Heart left ventricle (tissue), 16 donors: ENCODE measurements at regions not wholly inside any gene's neighbourhood (a gene's known extent, or its start where the extent isn't known, plus 50 kb on each side); places are given as distances from the start of the nearest gene placed in this dataset.
A peak's percentile ranks its signal among the peaks of the same experiment; 100 is the strongest.

Source experiments
- ATAC-seq, 4 donors: fragments of 200-7000 bp; cut with Tn5 transposase; one replicate each; pipeline ENCODE4 v1.9.1; 2020 to 2022; ENCODE audit warnings: moderate library complexity in 4 of 4, mild to moderate bottlenecking in 3 of 4, moderate number of reproducible peaks in 1 of 4
- DNase-seq, 5 donors: peaks; one replicate each; pipeline ENCODE4 v3.0.0-alpha.2; 2020
- H3K27ac ChIP-seq, 12 donors: fragments of 200-600 bp; sonication (generic) in 4 of 12; one replicate each; pipeline versions ENCODE4 v1.5.0 to v1.8.0; 2016 to 2022; ENCODE audit warnings: mild to moderate bottlenecking in 2 of 12
- H3K27me3 ChIP-seq, 9 donors: fragments of 200-600 bp; sonication (generic) in 2 of 9; one replicate each; pipeline versions ENCODE4 v1.5.1 to v1.8.0; 2016 to 2022; ENCODE audit warnings: mild to moderate bottlenecking in 3 of 9
- H3K36me3 ChIP-seq, 9 donors: fragments of 200-600 bp; sonication (generic) in 2 of 9; one replicate each; pipeline versions ENCODE4 v1.5.0 to v1.8.0; 2018 to 2022; ENCODE audit warnings: mild to moderate bottlenecking in 2 of 9
- H3K4me1 ChIP-seq, 12 donors: fragments of 200-600 bp; sonication (generic) in 4 of 12; one replicate each; pipeline versions ENCODE4 v1.5.0 to v1.8.0; 2016 to 2022; ENCODE audit warnings: mild to moderate bottlenecking in 3 of 12
- H3K4me3 ChIP-seq, 12 donors: fragments of 200-600 bp; sonication (generic) in 4 of 12; one replicate each; pipeline versions ENCODE4 v1.5.0 to v1.8.0; 2017 to 2022; ENCODE audit warnings: mild to moderate bottlenecking in 9 of 12, moderate library complexity in 4 of 12
- H3K9me3 ChIP-seq, 12 donors: fragments of 200-600 bp; sonication (generic) in 4 of 12; one replicate each; pipeline versions ENCODE4 v1.5.0 to v1.8.0; 2016 to 2022; ENCODE audit warnings: mild to moderate bottlenecking in 1 of 12
- CTCF ChIP-seq, 12 donors: fragments of 200-600 bp; sonication (generic) in 4 of 12; IDR thresholded peaks; one replicate each; pipeline versions ENCODE4 v1.5.0 to v1.8.0; 2018 to 2022; ENCODE audit warnings: antibody characterized with exemption in 12 of 12, mild to moderate bottlenecking in 5 of 12
- POLR2A ChIP-seq, 2 donors: fragments of 450-650 bp; IDR thresholded peaks; one replicate each; pipeline ENCODE4 v1.6.1; 2017; ENCODE audit warnings: antibody characterized with exemption in 2 of 2, mild to moderate bottlenecking in 2 of 2, moderate library complexity in 2 of 2
- WGBS, 4 donors: extraction: QIAGEN DNeasy Blood & Tissue Kit in 2 of 4; methylation state at CpG; one replicate each; pipeline versions ENCODE4 v1.1.5 to v1.1.7; 2013 to 2018; 5-methylcytosine and 5-hydroxymethylcytosine counted together
- intact Hi-C, 10 donors: fragments of 100-400 bp; cut with DNase I; formaldehyde crosslinking; loops; one replicate each; pipeline versions ENCODE4 v1.11.1 to v1.14.2; 2022
- donor health status: ischemic (EF 13 %, LVEDD 7.1; RV severe dilation, severe dysfunction).
- donor health status: healthy with polysubstance abuse.
- donor health status: DM: no; HTN: yes; CAD: no.
- donor health status: DM: no; HTN: no; CAD: no.
- donor health status: ischemic (EF 25% LVEDD 6.9; RV normal size, moderate dysfunction).
- donor health status: ischemic (EF 25% LVEDD 5.7; RV mildly dilated, moderate dysfunction).
- donor health status: healthy.
- donor health status: DM: yes; HTN: yes; CAD: no.
- donor health status: ischemic (EF 35%, LVEDD 5.7; RV mildly dilated, moderate dysfunction).
- donor health status: nonischemic (EF 11% LVEDD 7.7; RV severe dilation, severe dysfunction).
- donor health status: DM: yes; HTN: yes; CAD: no.
- donor health status: PGD.
- donor health status: ischemic (EF 29% LVEDD 5.4; RV normal size, mild dysfunction).
- donor health status: nonischemic (EF 23%, LVEDD 6.1; RV moderate dilation, normal function).

- peaks cover 0 to 25% (median 0%) of the 10 kb centered on the region in 9 donors for H3K27me3 ChIP-seq
- DNase-seq = peak; percentile 47 to 76 (median 54)
- intact Hi-C loops = loop anchor here in 3 of 10 donors (10.0 kb wide), 3 partner anchors 73 to 413 kb away; partner anchors contain the start of gene MED13L (in 1 of the 3)
- H3K4me1 ChIP-seq = peaks cover 0 to 6% (median 1%) of the 10 kb centered on the region in 12 donors
- peak overlapping the region in 1 of 12 donors; percentile 12 for H3K27ac ChIP-seq
- peak; percentile 31 to 66 (median 46) for TF ChIP-seq CTCF (IDR thresholded peaks at IDR 0.05)
- TF ChIP-seq POLR2A (IDR thresholded peaks at IDR 0.05) = no peak
- H3K9me3 ChIP-seq = no peaks in the 10 kb centered on the region
- WGBS, 4 donors = 54 to 59% (median 58%) methylated on average over 8 to 11 of the region's 11 CpGs
- H3K36me3 ChIP-seq = no peaks in the 10 kb centered on the region
- ATAC-seq = peak in 3 of 4 donors; percentile 60 to 85 (median 76)
- no peak overlapping the region for H3K4me3 ChIP-seq
These were observed 50.0 kb downstream of the SPRING1 start for GRCh38 chr12:116687888-116688287.

GRCh38 chr12:116684891-116685290, 53.0 kb downstream of the SPRING1 start:
- Histone ChIP-seq H3K4me1 (no peaks in the 10 kb centered on the region), H3K4me3 (no peak overlapping the region), H3K9me3 (no peaks in the 10 kb centered on the region), H3K27me3 (peaks cover 0 to under 1% (median 0%) of the 10 kb centered on the region in 9 donors), H3K36me3 (no peaks in the 10 kb centered on the region), H3K27ac (no peak overlapping the region)
- TF ChIP-seq POLR2A (IDR thresholded peaks at IDR 0.05) = no peak
- no peak for TF ChIP-seq CTCF (IDR thresholded peaks at IDR 0.05)
- intact Hi-C loops = loop anchor here in 3 of 10 donors (10.0 kb wide), 3 partner anchors 70 to 410 kb away; partner anchors contain the start of gene MED13L (in 1 of the 3)
- WGBS, 4 donors = 86 to 94% (median 92%) methylated on average over 3 of the region's 3 CpGs
- DNase-seq (no peak), ATAC-seq (no peak)

- Histone ChIP-seq H3K9me3 (no peaks in the 10 kb centered on the region), H3K36me3 (no peaks in the 10 kb centered on the region), H3K27me3 (no peaks in the 10 kb centered on the region), H3K27ac (peak overlapping the region in 7 of 12 donors; percentile 9 to 66 (median 58)), H3K4me3 (no peak overlapping the region), H3K4me1 (peaks cover 0 to 46% (median 18%) of the 10 kb centered on the region in 12 donors)
- intact Hi-C loops = loop anchor here in 2 of 10 donors (5.0 kb wide), 2 partner anchors 75 to 400 kb away; partner anchors contain the start of gene MED13L (in 1 of the 2)
- WGBS, 4 donors = 48 to 51% (median 48%) methylated on average over 4 of the region's 4 CpGs
- TF ChIP-seq CTCF (IDR thresholded peaks at IDR 0.05) (no peak), POLR2A (IDR thresholded peaks at IDR 0.05) (no peak)
- peak in 1 of 4 donors; percentile 3 for ATAC-seq
- no peak for DNase-seq
These were observed 60.6 kb downstream of the SPRING1 start for GRCh38 chr12:116677202-116677661.

GRCh38 chr12:116675339-116676107, 62.3 kb downstream of the SPRING1 start:
- TF ChIP-seq POLR2A (IDR thresholded peaks at IDR 0.05) (no peak), CTCF (IDR thresholded peaks at IDR 0.05) (no peak)
- no peaks in the 10 kb centered on the region for H3K27me3 ChIP-seq
- peaks cover 0 to 10% (median 0%) of the 10 kb centered on the region in 12 donors for H3K9me3 ChIP-seq
- no peak overlapping the region for H3K4me3 ChIP-seq
- DNase-seq = peak in 4 of 5 donors; percentile 49 to 65 (median 54)
- peaks cover 0 to 46% (median 18%) of the 10 kb centered on the region in 12 donors for H3K4me1 ChIP-seq
- ATAC-seq = peak; percentile 25 to 82 (median 70)
- 52 to 71% (median 67%) methylated on average over 18 of the region's 18 CpGs for WGBS, 4 donors
- H3K27ac ChIP-seq = peak overlapping the region; percentile 14 to 77 (median 58)
- intact Hi-C loops = loop anchor here in 2 of 10 donors (5.0 kb wide), 2 partner anchors 73 to 398 kb away; partner anchors contain the start of gene MED13L (in 1 of the 2)
- H3K36me3 ChIP-seq = no peaks in the 10 kb centered on the region
